ENCODE measurements at regions not wholly inside any gene's neighbourhood (a gene's known extent, or its start where the extent isn't known, plus 50 kb on each side); places are given as distances from the start of the nearest gene placed in this dataset.

DNA sequence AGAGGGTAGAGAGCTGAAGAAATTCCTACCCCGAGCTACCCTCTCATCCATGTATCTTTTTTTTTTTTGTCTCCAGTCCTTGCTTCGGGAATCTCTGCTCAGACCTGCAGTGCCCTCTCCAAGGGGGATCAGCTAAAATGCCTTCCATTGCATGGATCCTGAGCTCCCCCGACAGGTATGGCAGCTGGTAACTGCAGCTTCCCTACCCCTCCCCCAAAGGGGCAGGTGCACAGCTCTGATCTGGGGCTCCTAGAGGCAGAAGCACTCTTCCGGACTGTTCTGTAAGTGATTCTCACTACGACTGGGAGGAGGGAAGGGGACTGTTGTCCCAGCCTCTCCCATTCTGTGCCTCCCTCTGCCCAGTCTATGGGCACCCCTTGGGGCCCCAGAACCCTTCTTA, 169.6 kb downstream of the MELK start:
- no peak for TF ChIP-seq MYC (IDR thresholded peaks at IDR 0.05; ENCODE audit: low read depth, low read length)
- TF ChIP-seq POLR2AphosphoS5 (IDR thresholded peaks at IDR 0.05; ENCODE audit: insufficient read depth, low read depth, low read length) = no peak
- TF ChIP-seq, protein P1, sequence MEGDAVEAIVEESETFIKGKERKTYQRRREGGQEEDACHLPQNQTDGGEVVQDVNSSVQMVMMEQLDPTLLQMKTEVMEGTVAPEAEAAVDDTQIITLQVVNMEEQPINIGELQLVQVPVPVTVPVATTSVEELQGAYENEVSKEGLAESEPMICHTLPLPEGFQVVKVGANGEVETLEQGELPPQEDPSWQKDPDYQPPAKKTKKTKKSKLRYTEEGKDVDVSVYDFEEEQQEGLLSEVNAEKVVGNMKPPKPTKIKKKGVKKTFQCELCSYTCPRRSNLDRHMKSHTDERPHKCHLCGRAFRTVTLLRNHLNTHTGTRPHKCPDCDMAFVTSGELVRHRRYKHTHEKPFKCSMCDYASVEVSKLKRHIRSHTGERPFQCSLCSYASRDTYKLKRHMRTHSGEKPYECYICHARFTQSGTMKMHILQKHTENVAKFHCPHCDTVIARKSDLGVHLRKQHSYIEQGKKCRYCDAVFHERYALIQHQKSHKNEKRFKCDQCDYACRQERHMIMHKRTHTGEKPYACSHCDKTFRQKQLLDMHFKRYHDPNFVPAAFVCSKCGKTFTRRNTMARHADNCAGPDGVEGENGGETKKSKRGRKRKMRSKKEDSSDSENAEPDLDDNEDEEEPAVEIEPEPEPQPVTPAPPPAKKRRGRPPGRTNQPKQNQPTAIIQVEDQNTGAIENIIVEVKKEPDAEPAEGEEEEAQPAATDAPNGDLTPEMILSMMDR (IDR thresholded peaks at IDR 0.05; ENCODE audit: extremely low read depth in 1 of 2, insufficient read depth in 1 of 2, low read depth in 1 of 2, low read length in 2 of 2) = no peak
- TF ChIP-seq POLR2A (IDR thresholded peaks at IDR 0.05; ENCODE audit: low read depth, low read length) = no peak
- TF ChIP-seq EZH2 (IDR thresholded peaks at IDR 0.05; ENCODE audit: borderline replicate concordance, low read depth, low read length, severe bottlenecking) = no peak
- no peak for TF ChIP-seq GATA2 (IDR thresholded peaks at IDR 0.05; ENCODE audit: insufficient read depth, insufficient read length, low read depth, low read length)
- no peak for TF ChIP-seq MAX (IDR thresholded peaks at IDR 0.05; ENCODE audit: insufficient read depth, insufficient read length)
- no peak for TF ChIP-seq FOS (IDR thresholded peaks at IDR 0.05; ENCODE audit: borderline replicate concordance, insufficient read depth, low read length)
- TF ChIP-seq JUN (IDR thresholded peaks at IDR 0.05; ENCODE audit: borderline replicate concordance, insufficient read depth, insufficient read length, low read depth) = no peak

Data from endothelial cell of umbilical vein (primary cell).